ENCODE measurements at regions not wholly inside any gene's neighbourhood (a gene's known extent, or its start where the extent isn't known, plus 50 kb on each side); places are given as distances from the start of the nearest gene placed in this dataset.

- Histone ChIP-seq H3K27ac (no peak overlapping the region), H3K27me3 (no peaks in the 10 kb centered on the region), H3K36me3 (no peaks in the 10 kb centered on the region), H3K9me3 (no peaks in the 10 kb centered on the region), H3K4me1 (no peaks in the 10 kb centered on the region), H3K4me3 (no peak overlapping the region)
- in situ Hi-C loops (cut with MboI; ENCODE audit: low sequenced_read_pairs in 4 of 4) (no loop called here), intact Hi-C loops (cut with DNase I; ENCODE audit: low total_unique reads) (no loop called here)
- DNase-seq, result no peak
- TF ChIP-seq CTCF (IDR thresholded peaks at IDR 0.05 in 4 of 5, conservative IDR thresholded peaks at IDR 0.05 in 1 of 5), result no peak
- no peak for TF ChIP-seq POLR2A (IDR thresholded peaks at IDR 0.05)
- ATAC-seq, result no peak
These were observed 237.5 kb downstream of the C6orf118 start for GRCh38 chr6:165071906-165072305.

- no peaks in the 10 kb centered on the region for H3K36me3 ChIP-seq
- no peak overlapping the region for H3K27ac ChIP-seq
- TF ChIP-seq CTCF (IDR thresholded peaks at IDR 0.05 in 4 of 5, conservative IDR thresholded peaks at IDR 0.05 in 1 of 5) (no peak), POLR2A (IDR thresholded peaks at IDR 0.05) (no peak)
- H3K9me3 ChIP-seq, result no peaks in the 10 kb centered on the region
- in situ Hi-C loops (cut with MboI; ENCODE audit: low sequenced_read_pairs in 4 of 4) (no loop called here), intact Hi-C loops (cut with DNase I; ENCODE audit: low total_unique reads) (no loop called here)
- ATAC-seq, result no peak
- H3K4me1 ChIP-seq, result no peaks in the 10 kb centered on the region
- no peaks in the 10 kb centered on the region for H3K27me3 ChIP-seq
- DNase-seq, result no peak
- H3K4me3 ChIP-seq, result no peak overlapping the region
These were observed 248.7 kb downstream of the C6orf118 start for GRCh38 chr6:165060720-165061119.

- Histone ChIP-seq H3K27me3 (no peaks in the 10 kb centered on the region), H3K27ac (no peak overlapping the region), H3K9me3 (no peaks in the 10 kb centered on the region), H3K4me3 (no peak overlapping the region), H3K4me1 (no peaks in the 10 kb centered on the region), H3K36me3 (no peaks in the 10 kb centered on the region)
- intact Hi-C loops (cut with DNase I; ENCODE audit: low total_unique reads) (no loop called here), in situ Hi-C loops (cut with MboI; ENCODE audit: low sequenced_read_pairs in 4 of 4) (no loop called here)
- no peak for TF ChIP-seq POLR2A (IDR thresholded peaks at IDR 0.05)
- no peak for TF ChIP-seq CTCF (IDR thresholded peaks at IDR 0.05 in 4 of 5, conservative IDR thresholded peaks at IDR 0.05 in 1 of 5)
- DNase-seq, result no peak
- ATAC-seq, result no peak
These were observed 250.4 kb downstream of the C6orf118 start for GRCh38 chr6:165059032-165059431.

GRCh38 chr6:165056292-165056691 is 253.1 kb downstream of the C6orf118 start:
- H3K27ac ChIP-seq, result no peak overlapping the region
- H3K4me3 ChIP-seq, result no peak overlapping the region
- TF ChIP-seq POLR2A (IDR thresholded peaks at IDR 0.05) (no peak), CTCF (IDR thresholded peaks at IDR 0.05 in 4 of 5, conservative IDR thresholded peaks at IDR 0.05 in 1 of 5) (no peak)
- no peaks in the 10 kb centered on the region for H3K27me3 ChIP-seq
- no peak for DNase-seq
- in situ Hi-C loops (cut with MboI; ENCODE audit: low sequenced_read_pairs in 4 of 4), result no loop called here
- H3K36me3 ChIP-seq, result no peaks in the 10 kb centered on the region
- no peaks in the 10 kb centered on the region for H3K9me3 ChIP-seq
- no peaks in the 10 kb centered on the region for H3K4me1 ChIP-seq
- no peak for ATAC-seq
- intact Hi-C loops (cut with DNase I; ENCODE audit: low total_unique reads), result no loop called here

GRCh38 chr6:165055231-165055630 is 254.2 kb downstream of the C6orf118 start:
- DNase-seq (no peak), ATAC-seq (no peak)
- Histone ChIP-seq H3K4me1 (no peaks in the 10 kb centered on the region), H3K27ac (no peak overlapping the region), H3K27me3 (no peaks in the 10 kb centered on the region), H3K36me3 (no peaks in the 10 kb centered on the region), H3K9me3 (no peaks in the 10 kb centered on the region), H3K4me3 (no peak overlapping the region)
- TF ChIP-seq POLR2A (IDR thresholded peaks at IDR 0.05) (no peak), CTCF (IDR thresholded peaks at IDR 0.05 in 4 of 5, conservative IDR thresholded peaks at IDR 0.05 in 1 of 5) (no peak)
- in situ Hi-C loops (cut with MboI; ENCODE audit: low sequenced_read_pairs in 4 of 4), result no loop called here
- intact Hi-C loops (cut with DNase I; ENCODE audit: low total_unique reads), result no loop called here

Data from gastrocnemius medialis (tissue), 4 donors.